ENCODE measurements at regions not wholly inside any gene's neighbourhood (a gene's known extent, or its start where the extent isn't known, plus 50 kb on each side); places are given as distances from the start of the nearest gene placed in this dataset.

DNA sequence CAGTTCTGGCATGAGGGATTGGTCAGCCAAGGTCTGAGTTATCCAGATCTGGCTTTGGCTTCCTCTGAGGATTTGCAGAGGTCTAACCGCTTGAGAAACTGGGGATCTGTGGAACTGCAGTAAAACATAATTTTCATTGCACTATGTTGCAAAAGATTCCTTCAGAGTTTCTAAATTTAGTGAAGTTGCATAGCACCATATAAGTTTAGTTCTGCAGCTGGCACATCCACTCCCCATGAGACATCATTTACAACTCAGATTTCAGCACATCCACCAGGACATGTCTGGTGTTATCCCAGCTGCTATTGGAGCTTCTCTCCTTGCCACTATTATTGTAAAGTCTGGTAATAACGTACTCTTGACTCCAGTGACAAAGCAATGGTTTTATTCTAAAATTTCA lies 181.5 kb downstream of the CWF19L2 start:
- peak; percentile 1 for DNase-seq (ENCODE audit: low read depth)
- TF ChIP-seq, protein P1, sequence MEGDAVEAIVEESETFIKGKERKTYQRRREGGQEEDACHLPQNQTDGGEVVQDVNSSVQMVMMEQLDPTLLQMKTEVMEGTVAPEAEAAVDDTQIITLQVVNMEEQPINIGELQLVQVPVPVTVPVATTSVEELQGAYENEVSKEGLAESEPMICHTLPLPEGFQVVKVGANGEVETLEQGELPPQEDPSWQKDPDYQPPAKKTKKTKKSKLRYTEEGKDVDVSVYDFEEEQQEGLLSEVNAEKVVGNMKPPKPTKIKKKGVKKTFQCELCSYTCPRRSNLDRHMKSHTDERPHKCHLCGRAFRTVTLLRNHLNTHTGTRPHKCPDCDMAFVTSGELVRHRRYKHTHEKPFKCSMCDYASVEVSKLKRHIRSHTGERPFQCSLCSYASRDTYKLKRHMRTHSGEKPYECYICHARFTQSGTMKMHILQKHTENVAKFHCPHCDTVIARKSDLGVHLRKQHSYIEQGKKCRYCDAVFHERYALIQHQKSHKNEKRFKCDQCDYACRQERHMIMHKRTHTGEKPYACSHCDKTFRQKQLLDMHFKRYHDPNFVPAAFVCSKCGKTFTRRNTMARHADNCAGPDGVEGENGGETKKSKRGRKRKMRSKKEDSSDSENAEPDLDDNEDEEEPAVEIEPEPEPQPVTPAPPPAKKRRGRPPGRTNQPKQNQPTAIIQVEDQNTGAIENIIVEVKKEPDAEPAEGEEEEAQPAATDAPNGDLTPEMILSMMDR (IDR thresholded peaks at IDR 0.05; ENCODE audit: low read length, missing control alignments), result no peak

DNA sequence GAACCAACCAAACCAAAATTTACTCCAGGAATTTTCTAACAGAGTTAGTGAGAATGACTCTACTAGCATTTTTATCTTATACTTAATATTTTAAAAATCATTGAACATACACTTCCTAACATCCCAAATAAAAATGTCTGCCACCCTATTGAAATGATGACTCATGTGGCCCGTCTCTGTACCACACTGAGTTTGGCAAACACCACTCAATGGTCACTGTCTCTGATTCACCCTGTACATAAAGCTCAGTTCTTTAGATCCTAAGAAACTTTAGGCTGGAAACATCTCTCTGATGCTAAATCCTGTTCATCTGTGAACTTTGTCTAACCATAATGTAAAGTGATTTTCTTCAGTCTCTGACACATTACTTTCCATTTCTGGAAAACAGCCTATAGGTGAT lies 182.0 kb downstream of the CWF19L2 start:
- DNase-seq (ENCODE audit: low read depth), result no peak
- H3K4me3 ChIP-seq (replicated peaks; ENCODE audit: low read depth, low read length), result no peak overlapping the region
- TF ChIP-seq, protein P1 (IDR thresholded peaks at IDR 0.05; ENCODE audit: low read length, missing control alignments), result no peak

More for the DNA sequence above, 181.5 kb downstream of the CWF19L2 start:
- no peak overlapping the region for H3K4me3 ChIP-seq (replicated peaks; ENCODE audit: low read depth, low read length)

DNA sequence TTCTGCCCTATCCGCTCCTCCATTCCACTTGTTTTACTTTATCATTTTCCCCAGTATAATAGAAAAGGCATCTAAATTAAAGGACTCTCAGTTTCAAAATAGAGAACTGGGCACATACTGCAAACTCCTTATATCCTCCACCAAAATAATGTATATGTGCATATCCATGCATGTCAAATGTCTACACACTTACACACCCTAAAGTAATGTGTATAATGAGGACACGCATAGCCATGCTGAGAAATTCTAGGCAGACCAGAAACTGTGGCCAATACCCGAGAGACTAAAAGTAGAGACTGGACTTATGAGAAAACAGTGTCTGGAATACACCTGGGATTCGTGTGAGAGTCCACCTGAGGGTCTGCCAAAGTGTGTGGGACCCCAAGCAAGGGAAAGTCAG lies 183.5 kb downstream of the CWF19L2 start:
- TF ChIP-seq, protein P1 (IDR thresholded peaks at IDR 0.05; ENCODE audit: low read length, missing control alignments), result no peak
- no peak for DNase-seq (ENCODE audit: low read depth)
- H3K4me3 ChIP-seq (replicated peaks; ENCODE audit: low read depth, low read length), result no peak overlapping the region

DNA sequence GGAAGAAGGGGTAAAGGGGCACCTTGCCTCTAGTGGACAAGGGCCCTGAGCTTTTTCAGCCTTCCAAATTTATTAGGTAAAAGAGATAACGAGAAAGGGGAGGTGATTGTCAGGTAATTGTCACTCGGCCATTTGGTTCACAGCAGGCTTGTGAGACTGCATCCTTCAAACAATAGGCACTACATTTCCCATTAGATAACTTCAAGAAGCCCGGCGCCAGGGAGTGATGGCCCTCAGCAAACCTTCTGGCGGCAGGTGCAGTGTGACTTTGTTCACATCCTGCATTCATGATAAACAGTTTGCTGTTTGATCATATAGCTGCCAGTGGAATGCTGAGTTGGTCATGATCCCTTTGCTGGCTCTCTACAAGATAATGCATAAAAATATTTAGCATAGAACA lies 185.1 kb downstream of the CWF19L2 start:
- no peak overlapping the region for H3K4me3 ChIP-seq (replicated peaks; ENCODE audit: low read depth, low read length)
- TF ChIP-seq, protein P1 (IDR thresholded peaks at IDR 0.05; ENCODE audit: low read length, missing control alignments), result no peak
- no peak for DNase-seq (ENCODE audit: low read depth)

DNA sequence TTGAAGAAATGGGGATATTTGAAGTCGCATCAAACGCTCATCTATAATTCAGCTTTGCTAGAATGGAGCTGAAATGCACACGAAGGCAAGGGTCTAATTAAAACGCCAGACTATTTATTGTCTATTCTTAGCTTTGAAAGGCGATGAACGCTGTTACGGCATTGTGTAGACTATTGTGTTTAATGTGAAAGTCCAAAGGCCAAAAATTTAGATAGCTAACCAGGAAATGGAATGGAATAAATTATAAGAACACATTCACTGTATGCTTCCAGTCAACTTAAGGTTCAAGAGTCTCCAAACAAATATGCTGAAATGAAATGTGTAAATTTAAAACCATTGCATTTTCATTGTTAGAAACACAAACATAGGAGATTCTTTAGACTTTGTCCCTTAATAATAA lies 186.2 kb downstream of the CWF19L2 start:
- no peak for DNase-seq (ENCODE audit: low read depth)
- H3K4me3 ChIP-seq (replicated peaks; ENCODE audit: low read depth, low read length), result no peak overlapping the region
- TF ChIP-seq, protein P1 (IDR thresholded peaks at IDR 0.05; ENCODE audit: low read length, missing control alignments), result no peak

DNA sequence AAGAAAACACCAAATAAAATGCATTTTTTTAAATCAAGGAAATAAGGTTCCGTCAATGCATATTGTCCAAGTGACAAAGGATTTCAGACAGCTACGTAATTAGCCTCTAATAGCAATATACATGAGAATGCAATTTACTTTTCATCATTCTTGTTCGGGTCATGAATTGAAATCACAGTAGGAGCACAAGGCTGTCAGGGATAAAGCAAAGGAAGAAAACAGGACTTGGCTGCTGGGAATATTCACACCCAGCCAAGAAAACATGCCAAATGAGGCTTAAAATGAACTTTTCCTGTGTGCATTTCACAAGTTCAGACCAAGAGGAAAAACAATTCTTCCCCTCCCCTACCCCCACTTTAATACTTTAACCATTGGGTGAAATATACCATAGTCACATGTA lies 188.6 kb downstream of the CWF19L2 start:
- TF ChIP-seq, protein P1 (IDR thresholded peaks at IDR 0.05; ENCODE audit: low read length, missing control alignments), result no peak
- DNase-seq (ENCODE audit: low read depth), result no peak
- no peak overlapping the region for H3K4me3 ChIP-seq (replicated peaks; ENCODE audit: low read depth, low read length)

DNA sequence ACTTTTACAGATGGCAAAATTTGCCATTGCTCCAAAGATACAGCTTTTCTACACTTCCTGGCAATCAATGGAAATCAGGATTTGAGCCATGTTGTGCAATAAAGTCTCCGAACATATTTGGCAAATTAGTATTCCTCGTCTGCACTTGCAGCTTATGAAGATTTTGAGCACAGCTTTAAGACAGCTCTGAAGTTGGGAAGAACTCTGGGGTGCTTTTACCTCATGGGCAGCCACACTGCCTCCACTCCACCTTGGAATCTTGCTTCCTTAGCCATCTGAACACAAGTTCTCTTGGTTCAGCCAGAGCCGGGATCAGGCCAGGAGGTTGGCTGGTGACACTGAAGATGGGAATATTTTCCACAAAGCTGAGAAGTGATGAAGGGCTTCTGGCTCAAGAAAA lies 191.2 kb downstream of the CWF19L2 start:
- H3K4me3 ChIP-seq (replicated peaks; ENCODE audit: low read depth, low read length), result no peak overlapping the region
- TF ChIP-seq, protein P1 (IDR thresholded peaks at IDR 0.05; ENCODE audit: low read length, missing control alignments), result no peak
- no peak for DNase-seq (ENCODE audit: low read depth)

Measured in fibroblast of pulmonary artery (primary cell).